GM12892 (cell line): ENCODE measurements at regions not wholly inside any gene's neighbourhood (a gene's known extent, or its start where the extent isn't known, plus 50 kb on each side); places are given as distances from the start of the nearest gene placed in this dataset.

Experiments
- POLR2A ChIP-seq: IDR thresholded peaks from 2 replicates; pipeline ENCODE4 v1.6.1; 2011; ENCODE audit warnings: low read depth, low read length, control low read depth
- TAF1 ChIP-seq: IDR thresholded peaks from 2 replicates; pipeline ENCODE4 v1.6.1; 2011; ENCODE audit warnings: low read depth, mild to moderate bottlenecking, control low read depth, low read length, borderline replicate concordance

- TF ChIP-seq TAF1 (no peak), POLR2A (no peak)
Measured at GRCh38 chr4:125938541-125938940, 623.8 kb downstream of the FAT4 start.
